ENCODE measurements at regions not wholly inside any gene's neighbourhood (a gene's known extent, or its start where the extent isn't known, plus 50 kb on each side); places are given as distances from the start of the nearest gene placed in this dataset.

DNA sequence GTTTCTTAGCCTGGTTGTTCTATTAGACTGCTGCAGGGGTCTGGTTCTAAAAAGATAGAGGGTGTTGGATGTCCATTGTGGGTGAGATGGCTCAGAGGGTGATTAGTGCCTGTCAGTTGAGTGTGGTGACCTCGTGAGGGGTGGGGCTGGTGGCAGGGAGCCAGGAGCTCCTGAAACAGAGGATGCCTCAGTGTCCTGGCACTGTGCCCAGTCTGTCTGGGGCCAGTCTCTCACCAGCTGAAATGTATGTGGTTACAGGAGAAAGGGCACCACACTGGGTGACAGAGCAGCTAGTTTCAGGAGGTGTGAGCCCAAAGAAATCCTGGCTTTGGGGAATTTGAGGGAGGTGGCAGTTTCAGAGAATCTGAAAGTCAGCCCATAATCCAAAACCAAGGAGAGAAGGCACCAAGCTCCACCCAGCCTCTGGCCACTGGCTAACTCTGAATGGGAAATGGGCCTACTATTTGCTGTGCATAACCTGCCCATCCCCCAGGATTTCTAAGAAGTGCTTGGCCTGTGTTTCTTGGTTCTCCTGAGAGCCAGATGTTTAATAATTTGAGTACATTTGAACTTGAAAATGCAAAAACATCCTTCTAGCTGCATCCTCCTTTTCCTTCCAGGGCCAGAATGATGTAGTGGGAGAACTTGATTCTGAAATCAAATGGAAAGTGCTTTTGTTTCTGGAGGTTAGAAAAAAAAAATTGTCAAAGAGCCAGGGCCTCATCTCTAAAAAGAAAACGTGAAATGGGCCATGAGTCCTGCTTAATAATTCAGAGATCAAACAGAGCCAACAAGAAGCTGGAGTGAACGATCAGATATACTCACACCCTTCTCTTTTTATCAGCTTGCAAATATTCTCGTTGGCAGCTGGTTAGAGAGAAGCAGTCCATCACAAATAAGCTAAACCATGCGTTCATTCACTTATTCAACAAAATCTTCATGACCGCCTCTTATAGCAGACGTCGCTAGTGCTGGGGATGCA, 92.3 kb downstream of the B3GNT2 start:
- 11% methylated on average over 3 of the region's 8 CpGs; no CpG with 5 or more reads in 1 of the 2 experiments for WGBS, 2 experiments (ENCODE audit: extremely low coverage in 2 of 2, insufficient read length in 1 of 2)
- no peak overlapping the region for H3K4ac ChIP-seq (ENCODE audit: low read depth, low read length)
- no peak for TF ChIP-seq BHLHE40 (IDR thresholded peaks at IDR 0.05; ENCODE audit: low read depth, low read length)
- TF ChIP-seq, protein P1, sequence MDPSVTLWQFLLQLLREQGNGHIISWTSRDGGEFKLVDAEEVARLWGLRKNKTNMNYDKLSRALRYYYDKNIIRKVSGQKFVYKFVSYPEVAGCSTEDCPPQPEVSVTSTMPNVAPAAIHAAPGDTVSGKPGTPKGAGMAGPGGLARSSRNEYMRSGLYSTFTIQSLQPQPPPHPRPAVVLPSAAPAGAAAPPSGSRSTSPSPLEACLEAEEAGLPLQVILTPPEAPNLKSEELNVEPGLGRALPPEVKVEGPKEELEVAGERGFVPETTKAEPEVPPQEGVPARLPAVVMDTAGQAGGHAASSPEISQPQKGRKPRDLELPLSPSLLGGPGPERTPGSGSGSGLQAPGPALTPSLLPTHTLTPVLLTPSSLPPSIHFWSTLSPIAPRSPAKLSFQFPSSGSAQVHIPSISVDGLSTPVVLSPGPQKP (IDR thresholded peaks at IDR 0.05; ENCODE audit: borderline replicate concordance, low read depth, low read length), result no peak
- TF ChIP-seq CEBPB (IDR thresholded peaks at IDR 0.05; ENCODE audit: low read depth, low read length), result no peak

More for the DNA sequence above, 92.3 kb downstream of the B3GNT2 start:
- Histone ChIP-seq H2AFZ (replicated peaks; ENCODE audit: low read length, poor library complexity) (no peak overlapping the region), H2BK120ac (ENCODE audit: low read depth, low read length) (no peak overlapping the region), H3K27ac (ENCODE audit: insufficient read depth, low read length) (no peak overlapping the region), H3K79me1 (ENCODE audit: low read depth in 1 of 2, low read length in 2 of 2) (no peaks in the 10 kb centered on the region), H3K14ac (replicated peaks; ENCODE audit: low read depth, low read length) (no peak overlapping the region), H4K91ac (ENCODE audit: insufficient read depth, low read depth, low read length) (no peak overlapping the region), H2BK15ac (ENCODE audit: low read depth, low read length) (no peak overlapping the region), H3K27me3 (ENCODE audit: control insufficient read depth, insufficient read depth, low read length) (0 out of 2 replicates have a peak, but pooled peaks cover 1% of the 10 kb centered on the region), H4K8ac (ENCODE audit: low read depth in 2 of 2, low read length in 2 of 2) (no peak overlapping the region), H2BK20ac (ENCODE audit: low read depth, low read length) (no peak overlapping the region), H3K4me2 (ENCODE audit: low read depth, low read length) (no peak overlapping the region), H2BK5ac (ENCODE audit: low read depth, low read length, poor library complexity, severe bottlenecking) (no peak overlapping the region), H3K18ac (ENCODE audit: low read depth, low read length) (no peak overlapping the region), H3K36me3 (ENCODE audit: control insufficient read depth, insufficient read depth, low read length) (no peaks in the 10 kb centered on the region), H4K20me1 (ENCODE audit: insufficient read depth, low read length) (no peaks in the 10 kb centered on the region), H3K4me1 (ENCODE audit: control insufficient read depth, insufficient read depth, low read length) (no peaks in the 10 kb centered on the region), H3K9ac (ENCODE audit: low read depth, low read length) (no peak overlapping the region), H3K4me3 (ENCODE audit: insufficient read depth, low read depth, low read length) (no peak overlapping the region), H2AK9ac (replicated peaks; ENCODE audit: low read depth, low read length, poor library complexity) (no peak overlapping the region), H3K9me3 (ENCODE audit: control insufficient read depth, insufficient read depth, low read length) (peaks cover 5% of the 10 kb centered on the region), H4K5ac (ENCODE audit: low read depth, low read length) (no peak overlapping the region), H3K23ac (ENCODE audit: low read depth, low read length) (no peak overlapping the region), H2AK5ac (ENCODE audit: low read depth, low read length) (no peak overlapping the region), H3K9me1 (ENCODE audit: insufficient read depth, low read length) (no peaks in the 10 kb centered on the region), H3K56ac (ENCODE audit: extremely low read depth, insufficient read depth, low read length) (no peak overlapping the region)
- in situ Hi-C loops (cut with MboI; ENCODE audit: low sequenced_read_pairs), result no loop called here
- no TSS peak for BruUV-seq (replicated peaks)
- ATAC-seq (ENCODE audit: low read depth) (no peak), DNase-seq (no peak)
- POLR2A ChIA-PET (ENCODE audit: unreplicated experiment), result no interaction called here
- dilution Hi-C loops (cut with HindIII; ENCODE audit: low sequenced_read_pairs, unreplicated experiment), result no loop called here
- intact Hi-C loops (cut with micrococcal nuclease), result no loop called here
- CTCF ChIA-PET, result interaction anchor here (0.9 kb wide), 1 partner anchor 15 kb away, joined by 3 read pairs; no protein-coding TSS in a partner anchor

Measured in IMR-90 (cell line).